ENCODE measurements at regions not wholly inside any gene's neighbourhood (a gene's known extent, or its start where the extent isn't known, plus 50 kb on each side); places are given as distances from the start of the nearest gene placed in this dataset.

DNA sequence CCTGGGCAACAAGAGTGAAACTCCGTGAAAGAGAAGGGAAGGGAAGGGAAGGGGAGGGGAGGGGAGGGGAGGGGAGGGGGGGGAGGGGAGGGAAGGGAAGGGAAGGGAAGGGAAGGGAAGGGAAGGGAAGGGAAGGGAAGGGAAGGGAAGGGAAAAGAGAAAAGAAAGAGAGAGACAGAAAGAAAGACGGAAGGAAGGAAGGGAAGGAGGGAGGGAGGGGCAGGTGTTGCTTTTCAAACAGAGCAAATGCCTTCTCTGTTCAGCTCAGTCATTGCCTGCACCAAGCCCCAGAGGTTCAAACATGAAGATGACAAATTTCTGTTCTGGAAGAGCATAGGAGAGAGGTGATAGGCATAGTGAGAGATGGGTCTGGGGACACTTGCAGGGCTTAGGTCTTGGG lies 330.0 kb downstream of the DRD1 start:
- TF ChIP-seq, protein P1, sequence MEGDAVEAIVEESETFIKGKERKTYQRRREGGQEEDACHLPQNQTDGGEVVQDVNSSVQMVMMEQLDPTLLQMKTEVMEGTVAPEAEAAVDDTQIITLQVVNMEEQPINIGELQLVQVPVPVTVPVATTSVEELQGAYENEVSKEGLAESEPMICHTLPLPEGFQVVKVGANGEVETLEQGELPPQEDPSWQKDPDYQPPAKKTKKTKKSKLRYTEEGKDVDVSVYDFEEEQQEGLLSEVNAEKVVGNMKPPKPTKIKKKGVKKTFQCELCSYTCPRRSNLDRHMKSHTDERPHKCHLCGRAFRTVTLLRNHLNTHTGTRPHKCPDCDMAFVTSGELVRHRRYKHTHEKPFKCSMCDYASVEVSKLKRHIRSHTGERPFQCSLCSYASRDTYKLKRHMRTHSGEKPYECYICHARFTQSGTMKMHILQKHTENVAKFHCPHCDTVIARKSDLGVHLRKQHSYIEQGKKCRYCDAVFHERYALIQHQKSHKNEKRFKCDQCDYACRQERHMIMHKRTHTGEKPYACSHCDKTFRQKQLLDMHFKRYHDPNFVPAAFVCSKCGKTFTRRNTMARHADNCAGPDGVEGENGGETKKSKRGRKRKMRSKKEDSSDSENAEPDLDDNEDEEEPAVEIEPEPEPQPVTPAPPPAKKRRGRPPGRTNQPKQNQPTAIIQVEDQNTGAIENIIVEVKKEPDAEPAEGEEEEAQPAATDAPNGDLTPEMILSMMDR (conservative IDR thresholded peaks at IDR 0.05; ENCODE audit: low read depth, low read length): no peak
- no peak for TF ChIP-seq EZH2 (IDR thresholded peaks at IDR 0.05; ENCODE audit: borderline replicate concordance, low read depth, low read length, poor library complexity, severe bottlenecking)

All from A673 (cell line).